Stimulated activated CD4-positive, alpha-beta T cell treated with anti-CD3 and anti-CD28 coated beads, Interleukin-12 subunit alpha, Interleukin-12 subunit beta, amount 100 ng/mL, for 4 hours (primary cell): ENCODE measurements at regions not wholly inside any gene's neighbourhood (a gene's known extent, or its start where the extent isn't known, plus 50 kb on each side); places are given as distances from the start of the nearest gene placed in this dataset.

Source experiments
- DNase-seq: peaks from one replicate; pipeline ENCODE4 v3.0.0-alpha.2; 2020

GRCh38 chr14:61226015-61226654 lies 55.0 kb downstream of the TMEM30B start:
- DNase-seq = no peak

- DNase-seq = no peak
These were observed 55.8 kb downstream of the TMEM30B start for GRCh38 chr14:61225344-61225743.

GRCh38 chr14:61223552-61223951 lies 57.6 kb downstream of the TMEM30B start:
- no peak for DNase-seq

DNA sequence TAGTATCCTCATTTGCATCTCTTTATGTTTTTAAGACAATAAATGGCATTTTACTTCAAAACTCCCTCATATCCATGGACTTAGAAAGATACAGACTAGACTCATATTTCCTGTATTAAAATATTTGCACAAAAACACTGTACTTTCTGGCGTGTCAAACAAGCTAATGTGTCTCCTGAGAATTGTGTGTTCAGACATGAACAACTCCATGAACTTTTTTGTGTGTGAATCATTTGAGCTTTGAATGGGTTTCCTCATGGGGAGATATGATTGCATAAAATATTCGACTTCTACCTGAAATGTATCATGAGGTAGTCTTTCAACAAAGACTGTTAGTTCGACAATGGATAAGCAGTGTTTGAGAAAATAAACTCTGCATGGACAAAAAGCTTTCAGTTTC lies 58.8 kb downstream of the TMEM30B start:
- no peak for DNase-seq

DNA sequence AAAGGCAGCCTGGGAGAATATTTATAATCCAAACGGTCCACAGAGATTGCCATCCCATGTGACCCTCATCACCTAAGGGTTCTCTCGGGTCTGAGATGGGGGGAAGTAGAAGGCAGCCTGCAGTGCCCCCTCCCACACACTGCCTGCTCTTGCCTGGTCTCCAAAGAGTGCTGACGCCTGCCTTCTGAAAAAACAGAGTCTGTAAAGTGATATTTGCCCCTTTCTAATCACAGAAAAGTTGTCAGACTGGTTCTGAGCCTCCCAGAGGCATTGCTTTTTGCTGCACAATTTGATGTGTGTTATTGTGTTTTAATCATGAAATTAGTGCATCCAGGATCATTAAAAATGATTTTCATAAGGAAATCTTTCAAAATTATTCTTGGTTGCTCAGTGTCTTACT lies 59.2 kb downstream of the TMEM30B start:
- no peak for DNase-seq

DNA sequence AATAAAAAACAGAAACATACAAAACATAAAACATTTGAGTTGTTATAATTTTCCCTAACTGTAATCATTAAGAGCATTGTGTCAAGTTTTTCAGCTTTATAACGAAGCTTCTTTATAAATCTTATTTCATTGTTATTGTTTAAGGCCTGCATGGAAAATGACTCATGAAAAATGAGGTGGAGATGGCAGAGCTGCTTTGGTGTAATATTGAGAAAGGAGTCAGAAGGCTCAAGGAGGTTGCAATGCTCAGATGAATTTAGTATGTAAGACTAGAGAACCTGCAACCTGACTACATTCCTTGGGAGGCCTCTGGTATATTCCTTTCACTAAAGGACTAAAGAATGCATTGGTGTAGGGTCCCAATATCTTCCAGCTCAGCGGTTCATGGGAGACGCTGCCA lies 61.5 kb downstream of the TMEM30B start:
- no peak for DNase-seq

DNA sequence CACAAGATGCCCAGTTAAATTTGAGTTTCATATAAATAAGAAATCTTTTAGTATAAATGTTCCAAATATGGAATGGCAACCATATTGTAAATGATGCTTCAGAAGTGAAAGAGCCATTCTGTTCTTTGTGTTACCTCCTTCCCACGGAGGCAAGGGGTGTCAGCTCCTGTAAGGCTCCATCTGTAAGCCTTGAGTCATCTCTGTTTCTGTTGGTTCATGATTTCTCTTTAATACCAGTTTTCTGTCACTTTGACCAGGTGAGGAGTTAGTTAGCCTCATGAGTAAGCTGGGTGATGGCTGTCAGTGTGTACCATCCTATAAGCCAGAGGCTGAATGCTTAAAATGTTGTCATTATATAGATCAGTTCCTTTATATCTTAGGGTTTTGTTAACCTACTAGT lies 61.9 kb downstream of the TMEM30B start:
- DNase-seq = no peak

DNA sequence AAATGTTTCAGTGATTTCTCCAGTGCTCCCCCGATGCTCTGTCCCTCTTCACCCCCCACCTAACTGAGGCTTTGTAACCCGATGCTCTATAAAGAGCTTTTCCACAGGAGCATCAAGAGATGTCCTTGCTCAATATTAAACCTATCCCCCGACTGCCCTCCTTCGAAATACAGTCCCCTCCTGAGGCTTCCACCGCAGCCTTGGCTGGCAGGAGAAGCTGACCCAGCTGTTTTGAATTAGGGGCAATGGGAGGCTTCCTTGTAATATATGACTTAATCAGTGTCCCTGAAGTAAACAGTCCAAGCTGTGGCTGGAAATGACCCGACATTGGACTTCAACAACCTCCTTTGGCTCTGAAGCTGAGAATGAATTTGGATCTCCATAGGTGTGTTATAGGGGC lies 62.4 kb downstream of the TMEM30B start:
- no peak for DNase-seq

GRCh38 chr14:61218157-61218556 lies 63.0 kb downstream of the TMEM30B start:
- no peak for DNase-seq

DNA sequence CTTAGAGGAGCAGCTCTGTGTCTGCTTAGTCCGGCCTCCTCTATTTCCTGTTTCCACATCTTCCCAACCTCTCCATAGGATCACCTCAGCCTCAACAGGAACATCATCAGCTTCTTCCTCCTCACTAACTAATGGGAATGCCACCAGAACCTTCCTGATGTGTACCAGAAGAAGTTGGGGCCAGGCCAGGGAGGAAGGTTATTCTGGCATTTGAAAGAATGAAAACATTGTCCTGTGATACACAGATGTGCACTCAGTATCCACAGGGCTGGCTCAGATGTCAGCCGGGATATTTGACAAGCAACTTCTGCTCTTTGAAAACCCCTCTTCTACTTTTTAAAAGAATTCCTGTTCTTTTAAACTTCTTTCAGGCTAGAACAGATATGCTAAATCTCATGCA lies 63.6 kb downstream of the TMEM30B start:
- DNase-seq = no peak

DNA sequence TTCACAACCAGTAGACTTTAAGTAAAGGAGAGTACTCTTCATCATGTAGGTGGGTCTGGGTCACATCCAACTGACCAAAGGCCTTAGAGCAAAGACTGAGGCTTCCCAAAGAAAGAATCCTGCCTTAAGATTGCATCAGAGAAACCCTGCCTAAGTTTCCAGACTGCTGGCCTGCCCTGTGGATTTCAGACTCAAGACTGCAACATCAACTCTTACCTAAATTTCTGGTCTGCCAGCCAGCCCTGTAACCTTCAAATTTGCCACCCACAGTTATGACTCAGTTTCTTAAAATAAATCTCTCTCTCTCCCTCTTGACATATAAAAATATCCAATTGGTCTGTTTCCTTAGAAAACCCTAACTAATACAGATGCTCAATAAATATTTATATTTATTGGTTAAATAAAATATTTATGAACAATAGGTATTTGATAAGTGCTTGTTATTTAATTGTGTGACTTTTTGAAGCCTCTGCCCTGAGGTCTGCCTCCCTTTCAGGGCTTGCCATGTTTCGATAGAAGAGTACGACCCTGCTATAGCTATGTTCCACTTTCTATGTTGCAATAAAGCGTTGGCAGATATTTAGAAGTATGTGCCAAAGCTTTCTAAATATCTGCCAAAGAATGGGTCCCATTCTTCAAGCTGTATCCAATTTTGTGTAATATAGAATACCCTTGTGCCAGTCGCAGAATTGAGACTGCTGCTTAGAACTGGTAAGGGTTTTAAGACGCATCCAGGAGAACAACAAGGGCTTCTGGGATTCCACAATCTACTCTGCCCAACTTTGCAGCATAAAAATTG lies 65.7 kb downstream of the TMEM30B start:
- no peak for DNase-seq

DNA sequence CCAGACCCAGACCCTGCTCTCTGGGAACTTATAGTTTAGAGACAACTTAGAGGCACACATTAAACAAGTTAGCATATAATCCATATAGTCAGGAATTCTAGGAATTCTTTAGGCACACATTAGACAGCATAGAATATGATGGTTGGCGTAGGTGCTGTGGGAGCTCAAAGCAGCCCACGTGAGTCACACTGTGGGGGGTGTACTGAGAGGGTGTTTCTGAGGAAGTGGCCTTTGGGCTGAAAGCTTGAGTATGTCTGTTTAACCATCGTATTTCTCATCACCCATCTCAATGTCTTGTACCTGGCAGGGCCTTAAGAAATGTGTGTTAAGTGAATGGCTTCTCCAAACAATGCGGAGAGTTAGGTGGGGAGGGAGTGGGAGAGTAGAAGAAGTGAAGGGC lies 67.2 kb downstream of the TMEM30B start:
- no peak for DNase-seq

GRCh38 chr14:61213191-61213621 lies 67.9 kb downstream of the TMEM30B start:
- DNase-seq = no peak

GRCh38 chr14:61212546-61212945 lies 68.6 kb downstream of the TMEM30B start:
- DNase-seq = no peak

DNA sequence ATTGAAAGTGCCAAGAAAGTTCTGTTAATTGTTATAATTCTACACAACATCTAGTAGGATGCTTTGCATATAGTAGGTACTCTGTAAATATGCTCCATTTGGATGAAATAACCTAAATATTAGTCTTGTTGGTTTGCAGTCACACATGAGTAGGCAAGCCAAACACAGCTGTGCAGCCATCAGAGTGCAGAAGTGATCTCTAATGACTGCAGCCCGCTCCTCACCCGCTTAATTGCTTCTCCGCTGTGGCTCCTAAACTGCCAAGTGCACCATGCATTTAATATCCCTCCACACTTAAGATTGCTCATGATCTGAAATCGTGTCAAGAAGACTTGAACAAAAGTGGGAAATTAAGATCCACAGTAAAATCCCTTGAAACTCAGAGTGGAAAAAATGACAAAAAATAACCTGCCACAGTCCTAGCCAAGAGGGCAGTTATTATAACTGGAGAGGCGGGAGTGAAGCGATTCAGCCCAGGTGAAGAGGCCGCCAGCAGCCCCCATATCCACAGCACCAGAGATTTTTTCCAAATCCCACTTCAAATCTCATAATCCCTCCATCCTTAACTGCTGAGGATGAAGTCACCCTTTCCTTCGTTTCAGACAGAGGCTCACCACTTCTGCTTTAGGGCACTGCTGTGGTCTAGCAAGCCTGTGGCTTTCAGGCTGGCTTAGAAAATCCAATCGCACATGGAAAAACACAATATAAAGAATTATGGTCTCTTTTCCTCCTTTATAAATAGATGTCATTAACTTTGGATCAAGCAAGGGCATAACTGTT lies 69.5 kb downstream of the TMEM30B start:
- no peak for DNase-seq

DNA sequence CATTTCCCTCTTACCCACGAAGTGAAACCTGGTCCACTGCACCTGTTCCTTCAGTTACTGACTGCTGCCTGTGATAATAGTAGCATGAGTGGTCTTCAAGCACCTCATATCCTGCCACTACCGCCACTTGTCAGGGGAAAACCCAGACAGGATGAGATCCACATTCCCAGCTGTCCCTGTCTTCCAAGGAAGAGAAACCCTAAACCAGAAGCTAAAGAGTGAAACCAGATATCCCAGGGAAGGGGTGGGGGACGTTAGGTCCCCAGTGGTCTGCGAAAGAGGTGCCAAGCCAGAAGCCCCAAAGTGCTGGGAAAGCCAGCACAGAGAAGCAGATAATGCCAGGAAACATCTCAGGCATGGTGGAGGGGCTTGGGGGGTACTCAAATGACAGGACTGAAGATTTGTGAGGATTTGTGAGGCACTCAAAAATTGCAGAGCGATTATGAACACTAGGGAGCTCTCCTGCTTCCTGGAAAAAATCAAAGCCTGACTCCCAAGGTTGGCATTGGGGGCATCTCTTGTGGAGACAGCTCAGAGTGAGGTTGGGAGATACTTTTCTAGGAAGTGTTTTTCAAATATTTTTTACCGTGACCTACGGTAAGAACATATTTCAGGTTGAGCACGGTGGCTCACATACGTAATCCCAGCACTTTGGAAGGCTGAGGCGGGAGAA lies 77.9 kb downstream of the TMEM30B start:
- no peak for DNase-seq

DNA sequence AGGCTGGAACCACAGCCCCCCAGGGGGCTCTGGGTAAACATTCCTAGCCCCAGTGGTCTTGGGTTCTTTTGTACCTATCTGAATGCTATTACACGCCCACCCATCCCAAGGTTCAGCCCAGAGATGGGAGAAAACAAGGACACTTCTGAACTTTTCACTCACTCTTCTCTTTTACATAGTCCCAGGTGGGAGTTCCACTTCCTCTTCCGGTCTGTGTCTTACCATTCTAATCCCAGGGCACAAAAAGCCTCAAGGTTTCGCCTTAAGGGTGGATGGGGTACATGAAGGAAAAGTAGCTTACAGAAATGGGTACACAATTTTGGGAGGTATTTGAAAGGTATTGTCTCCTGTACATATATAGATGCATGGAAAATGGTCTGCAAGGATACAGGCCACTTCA lies 79.0 kb downstream of the TMEM30B start:
- no peak for DNase-seq

DNA sequence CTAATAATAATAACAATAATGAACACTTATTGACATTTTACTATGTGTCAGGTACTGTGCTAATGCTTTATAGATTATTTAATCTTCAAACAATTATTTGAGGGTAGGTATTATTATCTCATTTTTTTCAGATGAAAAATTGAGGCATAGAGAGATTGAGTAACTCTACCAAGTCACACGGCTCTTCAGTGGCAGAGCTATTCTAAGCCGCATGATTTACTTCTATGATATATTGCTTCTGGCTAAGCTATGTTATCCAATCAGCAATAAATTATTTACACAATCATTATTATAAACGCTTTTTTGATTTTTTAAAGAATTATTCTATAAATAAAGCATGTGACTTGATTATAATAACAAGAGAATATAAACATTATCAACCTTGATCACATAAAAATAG lies 80.0 kb downstream of the TMEM30B start:
- no peak for DNase-seq

DNA sequence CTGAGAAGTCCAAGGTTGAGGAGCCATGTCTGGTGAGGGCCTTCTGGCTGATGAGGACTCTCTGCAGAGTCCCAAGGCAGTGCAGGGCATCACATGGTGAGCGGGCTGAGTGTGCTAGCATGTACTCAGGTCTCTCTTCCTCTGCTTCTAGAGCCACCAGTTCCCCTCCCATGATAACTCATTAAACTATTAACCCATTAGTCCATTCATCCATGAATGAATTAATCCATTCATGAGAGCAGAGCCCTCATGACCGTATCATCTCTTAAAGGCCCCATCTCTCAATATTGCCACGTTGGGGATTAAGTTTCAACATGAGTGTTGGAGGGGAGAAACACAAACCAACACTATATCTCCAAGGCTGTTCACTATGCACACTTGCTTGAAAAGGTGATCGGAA lies 83.7 kb downstream of the TMEM30B start:
- DNase-seq = no peak

GRCh38 chr14:61196792-61197191 lies 84.3 kb downstream of the TMEM30B start:
- no peak for DNase-seq

DNA sequence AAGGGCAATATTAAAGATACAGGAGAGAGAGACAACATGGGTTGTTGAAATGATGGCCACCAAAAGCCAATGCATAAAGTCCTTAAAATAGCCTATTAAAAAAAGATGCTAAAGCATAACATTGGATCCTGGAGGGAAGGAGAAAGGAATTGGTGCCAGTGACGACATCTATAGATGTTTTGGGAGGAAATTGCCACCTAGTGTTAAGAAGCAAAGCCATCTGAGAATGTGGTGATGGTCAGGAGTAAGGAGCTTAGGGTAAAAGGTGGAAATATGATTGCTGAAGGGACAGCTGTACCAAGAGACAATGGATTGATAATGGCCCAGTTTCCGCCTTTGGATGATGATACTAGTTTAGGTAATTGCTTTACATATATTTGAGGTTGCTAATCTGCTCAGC lies 85.1 kb downstream of the TMEM30B start:
- DNase-seq = no peak

DNA sequence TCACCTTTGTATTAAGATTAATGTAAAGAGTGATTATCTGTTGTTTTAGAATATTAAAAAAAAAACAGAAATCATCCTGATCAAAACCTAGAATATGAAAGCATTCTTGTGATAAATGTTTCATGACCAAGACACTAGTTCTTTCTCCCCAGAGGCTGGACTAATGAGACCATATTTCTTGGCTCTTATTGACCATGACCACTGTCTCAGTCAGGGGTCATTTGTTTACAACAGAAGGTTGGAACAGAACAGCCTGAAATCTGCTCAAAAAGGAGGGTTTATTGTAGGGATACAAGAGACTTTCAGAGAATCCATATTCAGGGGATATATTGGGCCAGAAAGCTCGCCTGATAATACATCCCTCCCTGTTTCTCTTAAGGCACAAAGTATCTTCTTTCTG lies 87.7 kb downstream of the TMEM30B start:
- no peak for DNase-seq

- no peak for DNase-seq
These were observed 88.1 kb downstream of the TMEM30B start for GRCh38 chr14:61192989-61193388.
